ENCODE measurements at regions not wholly inside any gene's neighbourhood (a gene's known extent, or its start where the extent isn't known, plus 50 kb on each side); places are given as distances from the start of the nearest gene placed in this dataset.

GRCh38 chr10:58921421-58921855 lies 255.0 kb upstream of the PHYHIPL start:
- DNase-seq, result no peak
- WGBS, 5 donors, result 26 to 47% (median 42%) methylated on average over 2 of the region's 2 CpGs
- no peak overlapping the region for H3K27ac ChIP-seq
- H3K9me3 ChIP-seq, result no peaks in the 10 kb centered on the region
- no peaks in the 10 kb centered on the region for H3K27me3 ChIP-seq
- H3K36me3 ChIP-seq, result no peaks in the 10 kb centered on the region
- no peak for TF ChIP-seq POLR2A (IDR thresholded peaks at IDR 0.05)
- no peak for TF ChIP-seq POLR2AphosphoS5 (IDR thresholded peaks at IDR 0.05)
- no peak for TF ChIP-seq EP300 (IDR thresholded peaks at IDR 0.05)
- no peak overlapping the region for H3K4me3 ChIP-seq
- intact Hi-C loops (cut with DNase I; ENCODE audit: low total_unique reads), result no loop called here
- no peaks in the 10 kb centered on the region for H3K4me1 ChIP-seq

- H3K27me3 ChIP-seq, result no peaks in the 10 kb centered on the region
- H3K9me3 ChIP-seq, result peaks cover 0 to 4% (median 0%) of the 10 kb centered on the region in 4 donors
- H3K27ac ChIP-seq, result no peak overlapping the region
- no peaks in the 10 kb centered on the region for H3K36me3 ChIP-seq
- H3K4me1 ChIP-seq, result no peaks in the 10 kb centered on the region
- 79 to 83% (median 80%) methylated on average over 2 of the region's 2 CpGs for WGBS, 5 donors
- no peak overlapping the region for H3K4me3 ChIP-seq
- TF ChIP-seq POLR2AphosphoS5 (IDR thresholded peaks at IDR 0.05), result no peak
- no peak for TF ChIP-seq CTCF (IDR thresholded peaks at IDR 0.05)
- no peak for TF ChIP-seq EP300 (IDR thresholded peaks at IDR 0.05)
- no peak for TF ChIP-seq POLR2A (IDR thresholded peaks at IDR 0.05)
- intact Hi-C loops (cut with DNase I; ENCODE audit: low total_unique reads), result no loop called here
- no peak for DNase-seq
Observed at GRCh38 chr10:58925381-58925780, 251.1 kb upstream of the PHYHIPL start.

GRCh38 chr10:58930500-58930899 lies 245.9 kb upstream of the PHYHIPL start:
- no peak overlapping the region for H3K27ac ChIP-seq
- no peaks in the 10 kb centered on the region for H3K4me1 ChIP-seq
- no peaks in the 10 kb centered on the region for H3K36me3 ChIP-seq
- TF ChIP-seq CTCF (IDR thresholded peaks at IDR 0.05), result no peak
- no peak for TF ChIP-seq POLR2A (IDR thresholded peaks at IDR 0.05)
- no peak for TF ChIP-seq POLR2AphosphoS5 (IDR thresholded peaks at IDR 0.05)
- TF ChIP-seq EP300 (IDR thresholded peaks at IDR 0.05), result no peak
- 75 to 88% (median 85%) methylated on average over 4 of the region's 4 CpGs for WGBS, 5 donors
- DNase-seq, result no peak
- no peak overlapping the region for H3K4me3 ChIP-seq
- H3K27me3 ChIP-seq, result no peaks in the 10 kb centered on the region
- H3K9me3 ChIP-seq, result peaks cover 0 to 4% (median 0%) of the 10 kb centered on the region in 4 donors
- intact Hi-C loops (cut with DNase I; ENCODE audit: low total_unique reads), result no loop called here

GRCh38 chr10:58932126-58932525 lies 244.3 kb upstream of the PHYHIPL start:
- Histone ChIP-seq H3K27ac (no peak overlapping the region), H3K4me1 (no peaks in the 10 kb centered on the region), H3K9me3 (peaks cover 0 to 4% (median 0%) of the 10 kb centered on the region in 4 donors), H3K4me3 (no peak overlapping the region), H3K36me3 (no peaks in the 10 kb centered on the region), H3K27me3 (no peaks in the 10 kb centered on the region)
- intact Hi-C loops (cut with DNase I; ENCODE audit: low total_unique reads), result no loop called here
- TF ChIP-seq POLR2AphosphoS5 (IDR thresholded peaks at IDR 0.05) (no peak), POLR2A (IDR thresholded peaks at IDR 0.05) (no peak), CTCF (IDR thresholded peaks at IDR 0.05) (no peak), EP300 (IDR thresholded peaks at IDR 0.05) (no peak)
- DNase-seq, result no peak
- 58 to 79% (median 74%) methylated on average over 3 of the region's 3 CpGs for WGBS, 5 donors

DNA sequence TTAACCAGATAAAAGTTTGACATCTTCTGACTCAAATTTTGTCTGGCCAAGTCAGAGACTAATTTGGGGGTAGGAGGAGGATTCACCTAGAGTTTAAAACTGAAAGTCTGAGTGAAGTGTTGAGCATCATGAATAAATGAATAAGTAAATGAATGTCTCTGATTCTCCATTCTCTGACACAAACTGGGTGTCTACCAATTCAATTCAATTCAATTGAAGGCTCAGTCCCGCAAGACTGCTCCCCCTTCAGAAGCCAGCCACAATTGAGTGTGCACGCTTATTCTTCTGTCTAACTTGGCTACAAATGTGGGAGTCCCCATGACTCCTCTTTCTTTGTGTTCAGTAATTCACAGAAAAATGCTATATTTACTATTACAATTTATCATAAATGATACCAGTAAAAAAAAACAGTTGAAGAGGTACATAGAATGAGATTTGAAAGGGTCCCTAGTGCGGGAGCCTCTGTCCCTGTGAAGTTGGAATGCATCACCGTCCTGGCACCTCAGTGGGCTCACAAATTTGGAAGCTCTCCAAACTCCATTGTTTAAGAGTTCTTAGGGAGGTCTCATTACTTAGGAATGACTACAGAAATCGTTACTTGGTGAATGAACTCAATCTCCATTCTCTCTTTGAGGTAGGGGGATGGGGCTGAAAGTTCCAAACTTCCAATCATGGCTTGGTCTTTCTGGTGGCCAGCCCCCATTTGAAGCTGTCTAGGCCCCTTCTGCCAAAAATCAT lies 243.7 kb upstream of the PHYHIPL start:
- DNase-seq, result no peak
- H3K4me1 ChIP-seq, result no peaks in the 10 kb centered on the region
- H3K36me3 ChIP-seq, result no peaks in the 10 kb centered on the region
- no peak overlapping the region for H3K27ac ChIP-seq
- intact Hi-C loops (cut with DNase I; ENCODE audit: low total_unique reads), result no loop called here
- H3K4me3 ChIP-seq, result no peak overlapping the region
- H3K9me3 ChIP-seq, result peaks cover 0 to under 1% (median 0%) of the 10 kb centered on the region in 4 donors
- H3K27me3 ChIP-seq, result no peaks in the 10 kb centered on the region
- TF ChIP-seq POLR2A (IDR thresholded peaks at IDR 0.05) (no peak), CTCF (IDR thresholded peaks at IDR 0.05) (no peak), POLR2AphosphoS5 (IDR thresholded peaks at IDR 0.05) (no peak)
- whole genome bisulfite sequencing, 5 donors, result 75 to 83% (median 79%) methylated on average over 5 of the region's 5 CpGs
